ENCODE measurements at regions not wholly inside any gene's neighbourhood (a gene's known extent, or its start where the extent isn't known, plus 50 kb on each side); places are given as distances from the start of the nearest gene placed in this dataset.

DNA sequence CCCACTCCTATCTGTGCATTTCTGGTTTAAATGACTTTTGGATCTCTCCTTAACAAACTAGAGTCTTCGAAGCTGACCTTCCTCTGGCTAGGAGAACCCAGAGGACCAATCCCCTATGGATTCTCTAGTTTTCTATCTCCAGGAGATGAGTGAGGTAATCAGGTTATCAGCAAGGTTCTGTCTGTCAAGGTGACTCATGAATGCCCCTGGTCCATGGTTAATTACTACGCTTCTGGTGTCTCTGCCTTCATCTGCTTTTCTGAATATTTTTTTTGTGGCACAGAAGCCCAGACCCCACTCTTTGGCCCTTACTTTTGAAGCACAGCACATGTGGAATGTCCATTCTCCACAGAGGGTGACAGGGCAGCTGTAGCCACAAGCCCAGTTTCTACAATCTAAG lies 897.9 kb upstream of the KLHL29 start:
- H3K27me3 ChIP-seq (ENCODE audit: insufficient read depth, low read length, poor library complexity): no peaks in the 10 kb centered on the region
- no peak overlapping the region for H2BK5ac ChIP-seq (ENCODE audit: low read length)
- peak; percentile 66 for DNase-seq
- no peak overlapping the region for H4K8ac ChIP-seq (ENCODE audit: low read depth, low read length)
- H3K23ac ChIP-seq (ENCODE audit: low read length): no peak overlapping the region
- no peak overlapping the region for H4K5ac ChIP-seq (ENCODE audit: low read length)
- H3K56ac ChIP-seq (ENCODE audit: low read length): no peak overlapping the region
- peaks cover 2% of the 10 kb centered on the region for H3K4me1 ChIP-seq (ENCODE audit: control insufficient read depth, low read depth, low read length)
- WGBS (ENCODE audit: extremely low coverage, insufficient coverage, low lambda C conversion rate): no CpG with 5 or more reads among the region's 2 CpGs
- no peak overlapping the region for H2BK120ac ChIP-seq (ENCODE audit: low read depth, low read length)
- no peaks in the 10 kb centered on the region for H3K79me1 ChIP-seq (ENCODE audit: low read length)
- H3K36me3 ChIP-seq (ENCODE audit: control insufficient read depth, insufficient read depth, low read length): no peaks in the 10 kb centered on the region
- no peak overlapping the region for H3K4me2 ChIP-seq (ENCODE audit: low read length)
- peak overlapping the region; percentile 52 for H3K4ac ChIP-seq (ENCODE audit: low read depth, low read length)
- H3K18ac ChIP-seq (ENCODE audit: low read length): peak overlapping the region; percentile 75
- no peaks in the 10 kb centered on the region for H3K79me2 ChIP-seq (ENCODE audit: control insufficient read depth, insufficient read depth, low read length)
- no peak overlapping the region for H3K27ac ChIP-seq (ENCODE audit: low read depth, low read length)
- no peak overlapping the region for H2AK5ac ChIP-seq (ENCODE audit: low read length)
- H2BK15ac ChIP-seq (replicated peaks; ENCODE audit: low read depth): no peak overlapping the region
- no peak overlapping the region for H3K9ac ChIP-seq (ENCODE audit: low read length)
- H3K4me3 ChIP-seq (ENCODE audit: low read length): no peak overlapping the region

GRCh38 chr2:22487541-22487940 lies 897.4 kb upstream of the KLHL29 start:
- no peak overlapping the region for H3K27ac ChIP-seq (ENCODE audit: low read depth, low read length)
- H3K4ac ChIP-seq (ENCODE audit: low read depth, low read length): no peak overlapping the region
- H3K4me1 ChIP-seq (ENCODE audit: control insufficient read depth, low read depth, low read length): peaks cover 2% of the 10 kb centered on the region
- no CpG with 5 or more reads among the region's 3 CpGs for WGBS (ENCODE audit: extremely low coverage, insufficient coverage, low lambda C conversion rate)
- no peak overlapping the region for H2AK5ac ChIP-seq (ENCODE audit: low read length)
- no peaks in the 10 kb centered on the region for H3K27me3 ChIP-seq (ENCODE audit: insufficient read depth, low read length, poor library complexity)
- no peak overlapping the region for H3K4me2 ChIP-seq (ENCODE audit: low read length)
- no peak overlapping the region for H3K4me3 ChIP-seq (ENCODE audit: low read length)
- peak; percentile 57 for DNase-seq
- H3K9ac ChIP-seq (ENCODE audit: low read length): no peak overlapping the region
- no peak overlapping the region for H3K23ac ChIP-seq (ENCODE audit: low read length)
- no peak overlapping the region for H4K8ac ChIP-seq (ENCODE audit: low read depth, low read length)
- H3K79me1 ChIP-seq (ENCODE audit: low read length): no peaks in the 10 kb centered on the region
- H3K79me2 ChIP-seq (ENCODE audit: control insufficient read depth, insufficient read depth, low read length): no peaks in the 10 kb centered on the region
- H2BK5ac ChIP-seq (ENCODE audit: low read length): no peak overlapping the region
- no peak overlapping the region for H2BK15ac ChIP-seq (replicated peaks; ENCODE audit: low read depth)
- H3K18ac ChIP-seq (ENCODE audit: low read length): no peak overlapping the region
- no peak overlapping the region for H4K5ac ChIP-seq (ENCODE audit: low read length)
- no peaks in the 10 kb centered on the region for H3K36me3 ChIP-seq (ENCODE audit: control insufficient read depth, insufficient read depth, low read length)
- no peak overlapping the region for H3K56ac ChIP-seq (ENCODE audit: low read length)
- no peak overlapping the region for H2BK120ac ChIP-seq (ENCODE audit: low read depth, low read length)

DNA sequence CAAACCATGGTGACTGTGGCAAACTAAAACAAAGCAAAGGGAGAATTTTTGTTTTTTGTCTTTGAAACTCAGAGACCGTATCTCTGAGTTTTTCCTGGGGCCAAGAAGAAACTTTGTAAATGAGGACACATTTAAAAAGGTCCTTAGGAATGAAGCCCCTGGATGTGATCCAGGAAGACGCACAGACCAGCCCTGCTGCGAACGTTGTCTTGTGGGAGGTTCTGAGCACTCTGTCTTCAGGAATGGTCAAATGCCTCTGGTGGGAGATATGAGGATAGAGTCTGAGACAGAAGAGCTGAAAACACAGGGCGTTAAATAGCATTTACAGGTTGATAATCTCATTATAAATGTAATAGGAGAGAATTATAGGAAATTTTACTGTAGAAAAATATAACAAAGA lies 893.5 kb upstream of the KLHL29 start:
- WGBS (ENCODE audit: extremely low coverage, insufficient coverage, low lambda C conversion rate): 100% methylated on average over 1 of the region's 5 CpGs
- no peak overlapping the region for H2AK5ac ChIP-seq (ENCODE audit: low read length)
- H2BK15ac ChIP-seq (replicated peaks; ENCODE audit: low read depth): no peak overlapping the region
- no peak overlapping the region for H4K8ac ChIP-seq (ENCODE audit: low read depth, low read length)
- DNase-seq: no peak
- H4K5ac ChIP-seq (ENCODE audit: low read length): no peak overlapping the region
- H2BK5ac ChIP-seq (ENCODE audit: low read length): no peak overlapping the region
- H3K27ac ChIP-seq (ENCODE audit: low read depth, low read length): no peak overlapping the region
- H3K56ac ChIP-seq (ENCODE audit: low read length): no peak overlapping the region
- no peak overlapping the region for H3K23ac ChIP-seq (ENCODE audit: low read length)
- no peak overlapping the region for H2BK120ac ChIP-seq (ENCODE audit: low read depth, low read length)
- no peak overlapping the region for H3K4ac ChIP-seq (ENCODE audit: low read depth, low read length)
- H3K36me3 ChIP-seq (ENCODE audit: control insufficient read depth, insufficient read depth, low read length): no peaks in the 10 kb centered on the region
- no peak overlapping the region for H3K4me2 ChIP-seq (ENCODE audit: low read length)
- no peak overlapping the region for H3K4me3 ChIP-seq (ENCODE audit: low read length)
- H3K79me1 ChIP-seq (ENCODE audit: low read length): no peaks in the 10 kb centered on the region
- no peak overlapping the region for H3K9ac ChIP-seq (ENCODE audit: low read length)
- no peaks in the 10 kb centered on the region for H3K27me3 ChIP-seq (ENCODE audit: insufficient read depth, low read length, poor library complexity)
- no peaks in the 10 kb centered on the region for H3K4me1 ChIP-seq (ENCODE audit: control insufficient read depth, low read depth, low read length)
- H3K79me2 ChIP-seq (ENCODE audit: control insufficient read depth, insufficient read depth, low read length): no peaks in the 10 kb centered on the region
- H3K18ac ChIP-seq (ENCODE audit: low read length): no peak overlapping the region

GRCh38 chr2:22494156-22494555 lies 890.8 kb upstream of the KLHL29 start:
- no peaks in the 10 kb centered on the region for H3K27me3 ChIP-seq (ENCODE audit: insufficient read depth, low read length, poor library complexity)
- no peak overlapping the region for H4K5ac ChIP-seq (ENCODE audit: low read length)
- H3K56ac ChIP-seq (ENCODE audit: low read length): no peak overlapping the region
- DNase-seq: no peak
- H4K8ac ChIP-seq (ENCODE audit: low read depth, low read length): no peak overlapping the region
- H3K4ac ChIP-seq (ENCODE audit: low read depth, low read length): no peak overlapping the region
- no peak overlapping the region for H3K4me2 ChIP-seq (ENCODE audit: low read length)
- H3K79me1 ChIP-seq (ENCODE audit: low read length): no peaks in the 10 kb centered on the region
- no peak overlapping the region for H3K4me3 ChIP-seq (ENCODE audit: low read length)
- H3K4me1 ChIP-seq (ENCODE audit: control insufficient read depth, low read depth, low read length): no peaks in the 10 kb centered on the region
- H2BK15ac ChIP-seq (replicated peaks; ENCODE audit: low read depth): no peak overlapping the region
- no peak overlapping the region for H3K9ac ChIP-seq (ENCODE audit: low read length)
- no peak overlapping the region for H2AK5ac ChIP-seq (ENCODE audit: low read length)
- no peaks in the 10 kb centered on the region for H3K36me3 ChIP-seq (ENCODE audit: control insufficient read depth, insufficient read depth, low read length)
- no CpG with 5 or more reads among the region's 3 CpGs for WGBS (ENCODE audit: extremely low coverage, insufficient coverage, low lambda C conversion rate)
- no peak overlapping the region for H2BK5ac ChIP-seq (ENCODE audit: low read length)
- no peak overlapping the region for H2BK120ac ChIP-seq (ENCODE audit: low read depth, low read length)
- H3K18ac ChIP-seq (ENCODE audit: low read length): no peak overlapping the region
- no peak overlapping the region for H3K23ac ChIP-seq (ENCODE audit: low read length)
- no peak overlapping the region for H3K27ac ChIP-seq (ENCODE audit: low read depth, low read length)
- H3K79me2 ChIP-seq (ENCODE audit: control insufficient read depth, insufficient read depth, low read length): no peaks in the 10 kb centered on the region

- DNase-seq: no peak
- Histone ChIP-seq H3K79me2 (ENCODE audit: control insufficient read depth, insufficient read depth, low read length) (no peaks in the 10 kb centered on the region), H3K56ac (ENCODE audit: low read length) (no peak overlapping the region), H3K4me3 (ENCODE audit: low read length) (no peak overlapping the region), H2BK15ac (replicated peaks; ENCODE audit: low read depth) (no peak overlapping the region), H3K27me3 (ENCODE audit: insufficient read depth, low read length, poor library complexity) (no peaks in the 10 kb centered on the region), H3K18ac (ENCODE audit: low read length) (no peak overlapping the region), H3K4ac (ENCODE audit: low read depth, low read length) (no peak overlapping the region), H3K23ac (ENCODE audit: low read length) (no peak overlapping the region), H2AK5ac (ENCODE audit: low read length) (no peak overlapping the region), H2BK5ac (ENCODE audit: low read length) (no peak overlapping the region), H3K27ac (ENCODE audit: low read depth, low read length) (no peak overlapping the region), H2BK120ac (ENCODE audit: low read depth, low read length) (no peak overlapping the region), H3K36me3 (ENCODE audit: control insufficient read depth, insufficient read depth, low read length) (no peaks in the 10 kb centered on the region), H4K5ac (ENCODE audit: low read length) (no peak overlapping the region), H4K8ac (ENCODE audit: low read depth, low read length) (no peak overlapping the region), H3K79me1 (ENCODE audit: low read length) (no peaks in the 10 kb centered on the region), H3K9ac (ENCODE audit: low read length) (no peak overlapping the region), H3K4me2 (ENCODE audit: low read length) (no peak overlapping the region), H3K4me1 (ENCODE audit: control insufficient read depth, low read depth, low read length) (no peaks in the 10 kb centered on the region)
- WGBS (ENCODE audit: extremely low coverage, insufficient coverage, low lambda C conversion rate): no CpG with 5 or more reads among the region's 1 CpG
These were observed 887.9 kb upstream of the KLHL29 start for GRCh38 chr2:22497064-22497463.

DNA sequence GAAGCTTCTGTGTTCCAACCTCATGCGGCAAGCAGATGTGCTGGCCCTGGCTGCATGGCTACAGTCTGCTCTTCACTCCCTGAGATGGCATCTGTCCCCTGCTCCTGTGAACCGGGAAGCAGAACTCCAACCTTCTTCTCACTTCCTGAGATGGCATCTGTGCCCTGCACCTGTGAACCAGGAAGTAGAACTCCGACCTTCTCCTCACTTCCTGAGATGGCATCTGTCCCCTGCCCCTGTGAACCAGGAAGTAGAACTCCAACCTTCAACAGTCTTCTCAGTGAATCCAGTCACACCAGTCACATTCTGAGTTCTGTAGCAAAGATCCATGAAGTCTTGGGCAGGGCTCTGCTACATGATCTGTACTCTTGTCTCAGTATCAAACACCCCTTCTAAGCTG lies 887.2 kb upstream of the KLHL29 start:
- no peaks in the 10 kb centered on the region for H3K79me2 ChIP-seq (ENCODE audit: control insufficient read depth, insufficient read depth, low read length)
- H3K36me3 ChIP-seq (ENCODE audit: control insufficient read depth, insufficient read depth, low read length): no peaks in the 10 kb centered on the region
- no peak overlapping the region for H3K9ac ChIP-seq (ENCODE audit: low read length)
- no peak overlapping the region for H3K4me3 ChIP-seq (ENCODE audit: low read length)
- no peak overlapping the region for H3K23ac ChIP-seq (ENCODE audit: low read length)
- no peak overlapping the region for H4K5ac ChIP-seq (ENCODE audit: low read length)
- no peaks in the 10 kb centered on the region for H3K27me3 ChIP-seq (ENCODE audit: insufficient read depth, low read length, poor library complexity)
- no peak overlapping the region for H2BK120ac ChIP-seq (ENCODE audit: low read depth, low read length)
- no peak for DNase-seq
- H2AK5ac ChIP-seq (ENCODE audit: low read length): no peak overlapping the region
- no peaks in the 10 kb centered on the region for H3K79me1 ChIP-seq (ENCODE audit: low read length)
- H3K18ac ChIP-seq (ENCODE audit: low read length): no peak overlapping the region
- H2BK5ac ChIP-seq (ENCODE audit: low read length): no peak overlapping the region
- H2BK15ac ChIP-seq (replicated peaks; ENCODE audit: low read depth): no peak overlapping the region
- no peak overlapping the region for H3K4ac ChIP-seq (ENCODE audit: low read depth, low read length)
- H3K4me1 ChIP-seq (ENCODE audit: control insufficient read depth, low read depth, low read length): no peaks in the 10 kb centered on the region
- H3K4me2 ChIP-seq (ENCODE audit: low read length): no peak overlapping the region
- H3K27ac ChIP-seq (ENCODE audit: low read depth, low read length): no peak overlapping the region
- H4K8ac ChIP-seq (ENCODE audit: low read depth, low read length): no peak overlapping the region
- H3K56ac ChIP-seq (ENCODE audit: low read length): no peak overlapping the region
- WGBS (ENCODE audit: extremely low coverage, insufficient coverage, low lambda C conversion rate): no CpG with 5 or more reads among the region's 3 CpGs
